GM20000 (cell line): ENCODE measurements at regions not wholly inside any gene's neighbourhood (a gene's known extent, or its start where the extent isn't known, plus 50 kb on each side); places are given as distances from the start of the nearest gene placed in this dataset.

Experiments used
- DNase-seq: peaks from one replicate; pipeline ENCODE4 v3.0.0; 2012; ENCODE audit warnings: low spot score
- CTCF ChIP-seq: IDR thresholded peaks from 2 replicates; pipeline ENCODE4 v1.5.1; 2012; ENCODE audit warnings: mild to moderate bottlenecking, control low read depth; ENCODE audit errors: extremely low read depth, missing control alignments

GRCh38 chr19:27758626-27759505 lies 1454.1 kb downstream of the UQCRFS1 start:
- no peak for DNase-seq
- no peak for TF ChIP-seq CTCF

DNA sequence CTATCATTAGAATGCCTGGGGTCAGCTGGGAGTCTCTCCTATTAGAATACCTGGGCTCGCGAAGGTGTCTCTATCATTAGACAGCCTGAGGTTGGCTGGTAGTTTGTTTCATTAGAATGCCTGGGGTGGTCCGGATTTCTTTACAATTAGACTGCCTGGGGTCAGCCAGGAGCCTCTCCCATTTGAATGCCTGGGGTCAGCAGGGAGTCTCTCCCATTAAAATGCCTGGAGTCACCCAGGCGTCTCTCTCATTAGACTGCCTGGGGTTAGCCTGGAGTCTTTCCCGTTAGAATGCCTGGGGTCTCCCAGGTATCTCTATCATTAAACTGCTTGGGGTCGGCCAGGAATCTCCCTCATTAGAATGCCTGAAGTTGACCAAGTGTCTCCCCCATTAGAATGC lies 1458.3 kb downstream of the UQCRFS1 start:
- no peak for TF ChIP-seq CTCF
- DNase-seq, result no peak

DNA sequence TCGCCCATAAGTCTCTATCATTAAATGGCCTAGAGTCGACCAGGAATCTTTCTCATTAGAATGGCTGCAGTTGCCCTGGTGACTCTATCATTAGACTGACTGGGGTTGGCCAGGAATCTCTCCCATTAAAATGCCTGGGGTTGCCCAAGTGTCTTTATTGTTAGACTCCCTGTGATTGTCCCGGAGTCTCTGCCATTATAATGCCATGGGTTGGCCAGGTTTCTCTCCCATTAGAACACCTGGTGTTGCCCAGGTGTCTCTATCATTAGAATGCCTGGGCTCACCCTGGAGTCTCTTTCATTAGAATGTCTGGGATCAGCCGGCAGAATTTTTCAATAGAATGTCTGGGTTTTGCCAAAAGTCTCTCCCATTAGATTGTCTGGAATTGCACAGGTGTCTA lies 1459.3 kb downstream of the UQCRFS1 start:
- no peak for TF ChIP-seq CTCF
- no peak for DNase-seq

DNA sequence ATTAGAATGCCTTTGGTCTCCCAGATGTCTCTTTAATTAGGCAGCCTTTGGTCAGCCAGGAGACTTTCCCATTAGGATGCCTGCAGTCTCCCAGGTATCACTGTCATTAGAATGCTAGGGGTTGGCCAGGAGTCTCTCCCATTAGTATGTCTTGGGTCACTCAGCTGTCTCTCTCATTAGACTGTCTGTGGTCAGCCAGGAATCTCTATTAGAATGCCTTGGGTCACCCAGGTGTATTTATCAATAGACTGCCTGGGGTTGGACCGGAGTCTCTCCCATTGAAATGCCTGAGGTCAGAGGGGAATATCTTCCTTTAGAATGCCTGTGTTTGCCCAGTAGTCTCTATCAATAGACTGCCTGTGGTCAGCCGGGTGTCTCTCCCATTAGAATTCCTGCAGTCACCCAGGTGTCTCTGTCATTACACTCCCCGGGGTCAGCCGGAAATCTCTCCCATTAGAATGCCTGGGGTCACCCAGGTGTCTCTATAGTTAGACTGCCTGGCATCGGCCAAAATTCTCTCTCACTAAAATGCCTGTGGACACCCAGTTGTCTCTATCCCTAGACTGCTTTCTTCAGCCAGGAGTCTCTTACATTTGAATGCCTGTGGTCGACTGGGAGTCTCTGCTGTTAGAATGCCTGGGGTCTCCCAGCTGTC lies 1460.3 kb downstream of the UQCRFS1 start:
- no peak for DNase-seq
- no peak for TF ChIP-seq CTCF

- no peak for DNase-seq
- TF ChIP-seq CTCF, result no peak
These were observed 1461.9 kb downstream of the UQCRFS1 start for GRCh38 chr19:27751044-27751391.

DNA sequence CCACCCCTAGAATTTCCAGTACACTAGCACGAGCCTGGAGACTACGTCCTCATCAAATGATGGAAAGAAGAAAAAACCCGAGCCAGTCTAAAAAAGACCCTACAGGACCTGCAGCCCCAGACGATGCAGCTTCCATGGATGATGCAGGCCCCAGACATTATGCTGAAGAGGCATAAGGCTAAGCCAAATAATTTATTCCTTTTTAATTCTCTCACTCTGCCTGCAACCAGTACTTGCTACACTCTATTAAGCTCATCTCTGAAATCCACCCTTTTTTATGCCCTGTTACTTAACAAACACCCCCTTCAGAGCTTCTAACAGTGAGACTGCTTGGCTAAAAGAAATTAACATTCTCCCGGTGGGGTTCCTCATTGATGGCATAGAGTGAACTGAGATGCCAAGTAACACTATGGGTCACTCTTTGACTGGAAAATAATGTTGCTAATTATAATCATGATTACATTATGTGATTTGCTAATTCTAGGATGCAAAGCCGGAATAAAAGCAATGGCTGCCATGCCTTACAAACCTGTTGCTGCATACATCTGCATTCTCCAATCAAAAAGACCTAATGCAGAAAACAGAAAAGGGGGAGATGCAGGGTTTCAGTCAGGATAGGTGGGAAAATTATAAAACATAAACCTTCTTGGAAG lies 1462.4 kb downstream of the UQCRFS1 start:
- no peak for TF ChIP-seq CTCF

DNA sequence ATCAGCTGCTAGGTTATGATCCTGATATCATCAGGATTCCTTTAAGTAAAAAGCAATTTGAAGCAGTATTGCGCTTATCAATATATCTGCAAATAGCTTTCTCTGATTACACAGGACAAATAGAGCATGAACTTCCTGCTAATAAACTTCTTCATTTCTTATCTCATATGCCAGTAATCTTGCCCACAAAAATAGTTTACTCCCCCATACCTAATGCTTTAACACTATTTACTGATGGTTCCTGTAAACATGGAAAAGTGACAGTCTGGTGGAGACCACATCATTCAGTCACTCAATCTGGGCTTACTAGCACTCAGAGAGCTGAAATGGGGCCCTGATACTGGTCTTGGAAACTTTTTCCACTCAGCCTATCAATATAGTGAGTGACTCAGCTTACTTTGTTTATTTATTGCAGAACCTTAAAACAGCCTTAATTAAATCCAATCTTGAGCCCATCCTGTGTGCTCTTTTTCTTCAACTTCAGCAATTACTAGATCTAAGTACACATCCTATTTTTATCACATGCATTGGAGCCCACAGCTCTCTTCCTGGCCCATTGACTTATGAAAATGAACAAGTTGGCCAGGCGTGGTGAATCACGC lies 1464.3 kb downstream of the UQCRFS1 start:
- no peak for DNase-seq
- no peak for TF ChIP-seq CTCF

More for the DNA sequence above, 1462.4 kb downstream of the UQCRFS1 start:
- no peak for DNase-seq
